ENCODE measurements at regions not wholly inside any gene's neighbourhood (a gene's known extent, or its start where the extent isn't known, plus 50 kb on each side); places are given as distances from the start of the nearest gene placed in this dataset.

DNA sequence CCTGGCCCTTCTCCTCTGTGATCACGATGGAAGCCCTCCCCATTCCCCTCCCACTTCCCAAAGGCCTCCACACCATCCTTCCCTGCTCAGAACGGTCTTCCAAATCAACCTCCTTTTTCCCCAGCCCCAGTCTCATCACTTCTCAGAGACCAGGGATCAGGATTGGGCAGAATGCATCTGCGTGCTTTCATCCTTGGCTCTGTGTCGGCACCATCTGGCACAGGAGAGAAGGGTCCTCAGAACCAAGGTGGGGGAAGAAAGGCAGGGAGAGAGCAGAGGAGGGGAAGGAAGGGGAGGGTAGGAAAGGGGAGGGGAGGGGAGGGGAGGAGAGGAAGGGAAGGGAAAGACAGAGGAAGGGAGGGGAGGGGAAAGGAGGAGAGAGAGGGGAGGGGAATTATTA is 52.4 kb upstream of the FICD start:
- DNase-seq (ENCODE audit: low read depth), result no peak

DNA sequence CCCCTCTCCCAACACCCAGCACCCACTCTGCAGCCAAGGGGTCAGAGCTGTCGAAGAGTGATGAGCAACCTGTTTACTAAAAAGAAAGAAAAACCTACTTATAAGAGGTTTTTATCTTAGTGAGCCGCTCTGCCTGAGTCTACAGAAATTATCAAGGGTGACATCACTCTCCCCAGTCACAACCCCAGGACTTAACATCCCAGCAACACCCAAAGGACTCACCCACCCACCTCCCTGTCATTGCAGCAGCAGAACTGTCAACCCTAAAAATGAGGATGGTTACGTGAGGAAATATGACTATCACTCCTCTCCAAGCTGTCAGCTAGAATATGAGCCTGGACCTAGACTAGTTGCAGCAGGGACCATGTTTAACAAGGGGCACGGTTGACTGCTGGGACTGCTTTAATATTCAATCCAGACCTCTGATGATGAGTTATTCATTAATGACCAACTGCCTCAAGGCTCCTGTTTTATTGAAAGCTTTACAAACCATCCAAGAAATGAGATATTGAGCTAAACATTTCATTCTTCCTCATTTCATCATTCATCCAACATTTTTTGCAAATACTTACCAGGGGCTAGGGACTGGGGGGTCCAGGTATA is 53.9 kb upstream of the FICD start:
- no peak for DNase-seq (ENCODE audit: low read depth)

DNA sequence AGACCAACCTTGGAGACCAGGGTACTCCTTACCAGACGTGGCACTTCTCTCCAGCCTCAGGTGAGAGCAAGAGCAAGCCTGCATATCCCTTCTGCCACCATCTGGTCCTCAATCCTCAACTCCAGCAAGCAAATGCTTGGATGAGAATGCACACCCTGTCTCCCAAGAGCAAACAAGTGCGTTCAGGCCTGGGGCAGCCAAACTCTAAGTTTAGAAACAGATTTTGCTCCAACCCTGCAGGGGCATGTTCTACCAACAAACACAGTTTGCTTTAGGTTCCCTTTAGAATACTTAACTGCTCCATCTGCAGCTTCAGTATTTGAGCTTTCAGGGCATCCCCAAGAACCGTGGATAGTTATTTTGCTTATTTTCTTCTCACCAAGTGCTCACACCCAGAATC is 55.9 kb upstream of the FICD start:
- no peak for DNase-seq (ENCODE audit: low read depth)

DNA sequence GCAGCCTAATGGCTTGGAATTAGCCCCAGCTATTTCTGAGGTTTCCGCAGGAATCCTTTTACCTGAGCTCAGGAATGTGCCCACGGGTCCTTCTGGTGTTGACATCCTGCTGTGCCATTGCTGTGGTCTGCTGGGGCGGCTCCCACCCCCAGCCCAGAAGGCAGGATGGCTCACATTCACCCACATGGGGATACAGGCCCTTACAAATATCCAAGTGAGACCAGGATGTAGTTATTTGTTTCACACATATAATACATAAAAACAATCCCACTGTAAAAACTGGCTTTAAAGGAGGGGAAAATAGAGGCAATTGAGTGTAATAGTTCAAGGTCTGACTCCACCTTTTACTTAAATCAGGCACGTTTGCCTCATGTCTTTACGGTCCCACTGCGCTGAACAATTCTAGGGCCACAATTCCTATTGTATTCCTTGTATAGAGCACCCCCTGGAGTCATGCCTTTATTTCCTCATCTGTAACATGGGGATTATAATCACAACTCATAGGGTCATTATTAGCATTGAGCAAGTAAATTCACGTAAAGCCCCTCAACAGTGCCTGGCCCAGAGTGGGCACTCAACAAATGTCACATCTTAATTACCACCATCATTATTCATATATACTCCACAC is 57.2 kb upstream of the FICD start:
- no peak for DNase-seq (ENCODE audit: low read depth)

DNA sequence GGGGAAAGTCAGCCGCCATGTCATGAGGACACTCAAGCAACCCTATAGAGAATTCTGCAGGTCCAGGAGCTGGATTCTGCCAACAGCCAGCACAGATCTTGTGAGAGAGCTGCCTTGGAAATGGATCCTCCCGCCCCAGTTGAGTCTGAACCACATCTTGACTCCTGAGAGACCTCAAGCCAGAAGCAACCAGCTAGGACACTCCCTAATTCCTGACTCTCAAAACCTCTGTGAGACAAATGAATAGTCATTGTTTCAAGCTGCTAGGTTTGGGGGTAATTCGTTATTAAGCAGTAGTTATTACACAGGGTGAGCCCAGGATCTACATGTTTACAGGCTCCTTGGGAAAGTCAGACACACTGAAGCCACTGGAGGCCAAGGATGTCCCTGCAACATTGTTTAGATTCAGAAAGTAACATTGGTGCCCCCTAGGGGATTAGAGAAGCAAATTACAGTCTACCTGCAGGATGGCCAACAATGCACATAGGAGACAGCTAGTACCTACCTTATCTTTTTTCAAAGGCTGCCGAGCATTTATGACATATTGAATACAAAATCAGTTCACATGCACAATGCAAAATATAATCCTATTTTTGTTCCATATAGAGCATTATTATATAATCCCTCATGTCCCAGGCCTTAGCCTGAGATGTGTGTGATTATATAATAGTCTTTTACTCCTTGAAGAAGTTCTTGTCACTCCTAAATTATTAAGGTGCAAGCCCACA is 57.9 kb upstream of the FICD start:
- peak; percentile 55 for DNase-seq (ENCODE audit: low read depth)

DNA sequence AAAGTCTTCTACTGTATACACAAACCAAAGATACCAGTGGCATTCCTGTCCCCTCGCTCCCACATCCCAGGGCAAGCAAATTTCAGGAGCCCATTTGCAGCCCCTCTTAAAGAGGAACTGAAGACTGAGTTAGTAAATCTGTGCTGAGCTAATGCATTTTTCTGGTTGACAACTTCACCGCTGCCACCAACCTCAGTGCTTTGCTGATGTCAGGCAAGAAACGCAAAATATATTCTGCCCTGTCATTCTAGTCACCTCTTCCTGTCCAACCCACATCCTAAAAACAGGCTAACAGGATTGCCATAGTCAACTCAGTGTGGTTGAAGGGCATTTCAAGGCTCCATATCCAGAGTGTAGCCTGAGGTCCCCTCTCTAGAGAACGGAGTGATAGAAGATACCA is 59.4 kb upstream of the FICD start:
- no peak for DNase-seq (ENCODE audit: low read depth)

DNA sequence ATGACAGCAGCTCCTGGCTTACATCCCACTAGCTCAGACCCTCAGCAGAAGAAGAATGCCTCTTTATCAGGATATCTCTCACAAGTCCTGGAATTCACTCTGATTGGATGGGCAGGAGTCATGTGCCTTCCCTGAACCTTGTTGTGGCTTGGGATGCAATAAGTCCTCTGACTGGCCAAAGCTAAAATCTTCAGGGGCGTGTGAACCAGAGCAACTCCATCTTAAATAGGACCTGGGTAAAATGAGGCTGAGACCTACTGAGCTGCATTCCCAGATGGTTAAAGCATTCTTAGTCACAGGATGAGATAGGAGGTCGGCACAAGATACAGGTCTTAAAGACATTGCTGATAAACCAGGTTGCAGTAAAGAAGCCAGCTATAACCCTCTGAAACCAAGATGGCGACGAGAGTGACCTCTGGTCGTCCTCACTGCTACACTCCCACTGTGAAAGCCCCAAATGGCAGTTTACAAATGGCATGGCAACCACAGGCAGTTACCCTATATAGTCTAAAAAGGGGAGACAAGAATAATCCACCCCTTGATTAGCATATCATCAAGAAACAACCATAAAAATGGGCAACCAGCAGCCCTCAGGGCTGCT is 60.4 kb upstream of the FICD start:
- DNase-seq (ENCODE audit: low read depth), result no peak

DNA sequence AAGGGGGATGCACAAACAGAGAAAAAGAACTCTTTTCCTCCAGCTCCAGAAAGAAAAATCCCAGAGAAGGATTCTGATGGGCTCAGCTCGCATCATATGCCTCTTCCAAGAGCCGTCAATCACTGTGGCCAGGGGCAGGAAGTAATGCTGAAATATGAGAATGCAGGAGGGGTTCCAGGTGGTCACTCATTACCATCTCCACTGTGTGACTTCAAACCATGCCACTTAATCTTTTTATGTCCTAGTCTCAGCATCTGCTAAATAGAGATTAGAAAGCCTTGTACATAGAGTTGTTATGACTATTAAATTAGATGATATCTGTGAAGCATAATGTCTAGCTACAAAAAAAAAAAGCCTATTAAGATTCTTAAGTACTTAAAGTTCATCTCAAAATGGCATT is 65.6 kb upstream of the FICD start:
- no peak for DNase-seq (ENCODE audit: low read depth)

DNA sequence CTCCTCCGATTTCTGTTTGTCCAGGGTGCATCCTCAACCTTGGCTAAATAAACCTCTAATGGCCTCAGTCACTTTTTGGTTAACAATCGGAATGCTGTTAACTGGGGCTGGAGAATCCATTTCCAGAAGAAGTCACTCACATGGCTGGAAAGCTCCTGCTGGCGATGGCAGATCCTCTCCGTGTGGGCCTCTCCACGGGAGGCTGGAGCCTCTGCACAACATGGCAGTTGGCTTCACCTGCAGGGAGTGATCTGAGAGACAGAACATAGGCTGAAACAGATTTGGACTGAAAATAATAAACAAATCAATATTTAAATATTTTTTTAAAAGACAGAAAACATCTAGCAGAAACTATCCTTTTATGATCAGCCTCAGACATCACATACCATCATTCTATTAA is 66.8 kb upstream of the FICD start:
- no peak for DNase-seq (ENCODE audit: low read depth)

DNA sequence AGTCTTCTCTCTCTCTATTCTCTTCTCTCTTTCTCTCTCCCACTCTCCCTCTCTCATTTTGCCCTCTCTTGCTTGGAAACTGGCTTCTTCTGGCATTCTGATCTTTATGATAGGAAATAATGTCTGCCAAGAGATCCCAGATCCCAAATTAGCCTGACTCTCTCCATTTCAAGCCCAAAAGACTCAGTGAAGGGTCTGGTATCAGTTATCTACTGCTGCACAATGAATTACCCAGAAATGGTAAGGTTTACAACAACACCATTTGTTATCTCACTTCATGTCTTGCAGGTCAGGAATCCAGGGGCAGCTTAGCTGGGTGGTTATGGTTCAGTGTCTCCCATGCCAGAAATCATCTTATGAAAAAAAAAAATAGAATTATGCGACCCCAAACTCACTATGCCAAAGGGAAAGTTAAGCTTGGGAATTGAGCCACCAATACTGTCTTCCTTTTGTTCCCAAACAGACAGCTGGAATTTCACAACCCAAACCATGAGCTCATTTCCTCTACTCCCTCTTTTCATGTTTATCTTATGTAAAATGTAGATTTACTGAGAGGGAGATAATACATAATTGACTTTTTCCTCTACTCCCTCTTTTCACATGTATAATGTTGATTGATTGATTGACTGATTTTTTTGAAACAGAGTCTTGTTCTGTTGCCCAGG is 67.8 kb upstream of the FICD start:
- peak; percentile 46 for DNase-seq (ENCODE audit: low read depth)

DNA sequence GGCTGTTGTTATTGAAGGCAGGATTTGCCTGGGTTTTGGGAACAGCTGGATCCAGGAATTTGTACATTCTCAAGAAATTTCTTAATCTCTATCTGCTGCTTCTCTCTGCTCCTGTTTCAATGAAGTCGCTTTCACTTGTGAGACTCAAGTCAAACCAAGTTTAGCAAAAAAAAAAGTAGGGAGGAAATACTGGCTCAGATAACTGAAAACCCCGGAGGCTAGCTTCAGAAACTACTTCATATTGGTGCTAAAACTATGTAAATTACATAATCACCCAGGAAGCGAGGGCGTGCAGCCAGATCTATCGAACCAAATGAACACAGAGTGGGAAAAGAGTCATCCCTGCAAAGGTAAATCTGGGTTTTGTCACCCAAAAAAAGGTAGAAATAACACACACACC is 68.3 kb upstream of the FICD start:
- DNase-seq (ENCODE audit: low read depth), result peak; percentile 49

DNA sequence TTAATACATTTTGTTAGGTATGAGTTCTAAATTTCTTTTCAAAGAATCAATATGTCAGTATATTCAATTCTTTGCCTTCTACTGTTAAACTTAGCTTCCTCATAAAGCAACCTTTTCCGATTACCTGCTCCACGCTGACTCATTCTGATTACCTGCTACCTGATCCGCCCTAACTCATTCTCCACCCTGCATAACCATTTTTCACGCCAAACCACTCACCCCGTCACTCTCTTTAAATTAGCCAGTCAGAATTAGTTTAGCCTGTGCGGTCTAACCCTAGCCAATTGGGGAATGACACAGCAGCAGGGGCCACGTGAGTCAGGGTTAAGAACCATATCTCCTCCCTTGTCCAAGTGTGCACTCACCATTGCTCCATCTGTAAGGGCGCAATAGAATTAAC is 72.2 kb upstream of the FICD start:
- no peak for DNase-seq (ENCODE audit: low read depth)

DNA sequence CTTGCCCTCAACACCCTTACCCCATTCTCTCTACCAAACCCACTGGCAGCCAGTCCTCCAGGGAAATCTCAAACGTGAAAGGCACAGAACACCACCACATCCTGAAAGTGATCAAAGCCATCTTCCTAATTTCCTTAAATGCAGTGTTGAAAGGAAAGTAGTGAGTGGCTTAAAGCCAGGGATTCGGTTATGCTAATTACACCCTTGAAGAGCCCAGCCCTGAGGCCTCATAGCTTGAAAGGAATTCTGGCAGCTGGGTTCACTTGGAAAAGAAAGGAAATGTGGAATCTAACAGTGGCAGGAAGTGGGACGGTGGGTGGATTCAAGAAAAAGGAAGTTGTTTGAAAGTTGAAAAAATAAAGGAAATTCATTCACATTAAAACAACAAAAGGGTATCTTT is 73.0 kb upstream of the FICD start:
- no peak for DNase-seq (ENCODE audit: low read depth)

DNA sequence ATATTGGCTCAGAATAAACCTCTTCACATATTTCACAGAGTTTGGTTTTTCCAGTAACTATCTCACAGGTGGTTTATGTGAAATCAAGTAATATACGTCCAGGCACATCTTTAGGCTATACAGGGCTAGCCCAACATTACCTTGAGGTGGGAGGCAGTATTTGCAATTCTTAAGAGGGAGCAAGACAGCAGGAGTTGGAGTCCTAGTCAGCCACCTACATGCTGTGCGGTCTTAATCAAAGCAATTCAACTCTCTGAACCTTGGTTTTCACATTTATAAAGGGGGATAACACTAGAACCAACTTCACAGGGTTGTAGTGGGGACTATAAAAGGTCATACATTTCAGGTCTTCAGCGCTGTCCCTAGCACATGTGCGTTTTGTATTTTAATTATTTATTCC is 73.5 kb upstream of the FICD start:
- no peak for DNase-seq (ENCODE audit: low read depth)

DNA sequence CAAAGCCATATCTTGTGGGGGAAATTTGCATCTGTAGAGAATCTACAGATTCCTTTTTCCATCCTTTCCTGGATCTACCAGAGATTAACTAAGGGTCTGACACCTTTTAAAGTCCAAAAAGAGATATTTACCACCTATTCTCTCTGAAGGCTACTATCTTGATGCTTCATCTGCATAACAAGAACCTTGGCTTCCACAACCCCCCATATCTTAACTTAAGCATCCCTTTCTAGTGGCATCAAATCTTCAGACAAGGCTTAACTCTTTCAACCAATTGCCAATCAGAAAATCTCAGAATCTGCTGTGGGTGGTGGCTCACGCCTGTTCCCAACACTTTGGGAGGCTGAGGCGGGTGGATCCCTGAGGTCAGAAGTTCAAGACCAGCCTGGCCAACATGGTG is 74.3 kb upstream of the FICD start:
- DNase-seq (ENCODE audit: low read depth), result no peak

DNA sequence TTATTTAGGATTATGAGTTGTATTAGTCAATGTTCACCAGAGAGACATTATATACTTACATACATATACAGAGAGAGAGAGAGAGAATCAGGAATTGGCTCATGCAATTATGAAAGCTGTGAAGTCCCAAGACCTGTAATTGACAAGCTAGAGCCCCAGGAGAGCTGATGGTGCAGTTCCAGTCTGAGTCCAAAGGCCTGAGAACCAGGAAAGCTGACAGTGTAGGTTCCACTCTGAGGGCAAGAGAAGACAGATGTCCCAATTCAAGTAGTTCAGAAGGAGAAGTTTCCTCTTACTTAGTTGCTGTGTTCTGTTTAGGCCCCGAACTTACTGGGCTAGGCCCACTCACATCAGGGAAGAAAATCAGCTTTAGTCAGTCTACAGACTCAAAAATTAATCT is 76.4 kb upstream of the FICD start:
- no peak for DNase-seq (ENCODE audit: low read depth)

DNA sequence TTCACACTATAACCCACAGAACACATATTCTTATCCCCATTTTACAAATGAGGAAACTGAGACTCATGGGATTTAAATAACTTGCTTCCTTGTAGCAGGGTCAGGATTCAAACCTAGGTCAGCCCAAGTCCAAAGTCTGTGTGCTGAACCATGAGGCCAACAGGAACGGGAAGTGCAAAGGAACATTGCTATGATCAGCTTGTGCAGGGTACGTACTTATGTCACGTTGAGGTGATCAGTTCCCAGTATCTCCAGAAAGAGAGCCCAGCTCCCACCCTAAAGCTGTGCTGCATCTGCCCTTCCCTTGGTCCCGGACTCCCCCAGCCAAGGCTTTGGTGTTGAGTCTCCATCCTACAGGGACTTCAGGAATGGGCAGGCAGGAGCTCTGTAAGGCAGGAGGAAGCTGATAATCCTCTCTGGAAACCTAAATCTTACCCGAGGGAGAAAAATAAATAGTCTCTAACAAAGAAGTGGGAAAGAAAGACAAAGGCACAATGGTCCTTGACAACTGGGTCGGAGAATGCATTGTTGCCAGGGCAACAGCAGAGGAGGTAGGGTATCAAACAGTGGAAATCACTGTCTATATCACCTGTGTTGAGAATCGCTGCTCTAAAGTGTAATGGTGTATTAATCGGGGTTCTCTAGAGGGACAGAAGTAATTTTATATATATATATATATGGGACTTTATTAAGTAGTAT is 82.5 kb upstream of the FICD start:
- DNase-seq (ENCODE audit: low read depth), result no peak

DNA sequence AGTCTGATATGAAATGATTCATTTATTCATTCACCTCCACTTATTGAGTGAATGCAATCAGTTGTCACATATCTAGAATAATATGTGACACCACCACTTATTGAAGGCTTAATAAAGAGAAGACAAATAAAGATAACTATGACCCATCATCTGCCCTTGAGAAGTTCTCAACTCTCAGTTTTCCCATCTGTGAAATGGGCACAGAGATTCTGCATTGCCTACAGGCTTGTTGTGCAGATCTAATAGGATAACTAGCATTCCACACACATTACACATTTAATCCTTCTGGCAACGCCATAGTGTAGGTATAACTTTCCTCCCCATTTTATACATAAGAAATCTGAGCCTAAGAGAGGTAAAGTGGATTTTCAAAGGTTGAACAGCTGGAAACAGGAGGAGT is 84.2 kb upstream of the FICD start:
- no peak for DNase-seq (ENCODE audit: low read depth)

DNA sequence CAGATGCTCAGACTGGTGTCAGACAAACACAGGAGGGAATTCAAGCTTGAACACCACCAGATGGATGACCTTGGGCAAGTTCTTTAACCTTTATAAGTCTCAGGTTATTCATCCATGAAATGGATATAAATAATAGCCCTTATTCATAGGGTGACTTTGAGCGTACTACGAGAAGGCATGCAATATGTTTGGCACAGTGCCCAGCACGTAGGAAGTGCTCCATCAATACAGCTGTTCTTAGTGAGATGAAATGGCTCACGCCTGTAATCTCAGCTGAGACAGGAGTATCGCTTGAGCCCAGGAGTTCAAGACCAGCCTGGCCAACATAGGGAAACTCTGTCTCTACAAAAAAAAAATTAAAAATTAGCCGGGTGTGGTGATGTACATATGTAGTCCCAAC is 84.8 kb upstream of the FICD start:
- DNase-seq (ENCODE audit: low read depth), result peak; percentile 25

DNA sequence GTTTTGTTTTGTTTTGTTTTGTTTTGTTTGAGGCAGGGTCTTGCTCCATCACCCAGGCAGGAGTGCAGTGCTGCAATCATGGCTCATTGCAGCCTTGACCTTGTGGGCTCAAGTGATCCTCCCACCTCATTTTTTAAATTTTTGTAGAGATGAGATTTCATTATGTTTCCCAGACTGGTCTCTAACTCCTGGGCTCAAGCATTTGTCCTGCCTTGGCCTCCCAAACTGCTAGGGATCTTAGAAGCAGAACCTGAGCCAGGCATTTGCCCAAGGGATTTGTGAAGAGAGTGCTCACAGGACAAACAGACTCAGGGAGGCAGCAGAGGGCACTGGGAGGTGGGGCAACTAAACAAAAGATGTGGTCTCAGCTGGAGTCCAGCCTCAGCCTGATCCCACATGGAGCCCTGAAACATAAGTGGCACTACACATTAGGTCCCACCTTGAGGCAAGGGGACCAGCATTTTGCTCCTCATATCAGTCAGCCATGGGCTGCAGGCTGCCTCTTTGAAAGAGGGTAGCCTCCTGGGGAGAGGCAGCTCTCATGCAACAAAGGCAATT is 86.2 kb upstream of the CMKLR1 start:
- no peak for DNase-seq (ENCODE audit: low read depth)

DNA sequence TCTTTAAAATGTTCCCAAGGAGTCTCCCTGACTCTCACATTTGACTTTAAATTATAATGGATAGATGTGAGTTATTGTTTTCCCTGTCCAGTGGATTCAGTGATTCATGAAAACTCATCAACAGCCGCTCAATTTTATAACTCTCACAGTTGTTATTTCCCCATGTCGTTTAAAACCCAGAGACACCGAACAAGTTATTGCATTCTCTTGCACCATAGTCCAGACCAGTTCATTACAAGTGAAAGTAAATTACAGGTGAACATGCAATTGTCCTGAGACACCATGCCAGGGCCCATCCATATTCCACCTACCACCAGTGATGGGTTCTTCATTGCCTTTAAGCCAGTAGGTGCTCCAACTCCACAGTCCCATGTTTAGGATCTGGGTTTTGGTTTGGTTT is 85.7 kb upstream of the CMKLR1 start:
- DNase-seq (ENCODE audit: low read depth), result no peak

DNA sequence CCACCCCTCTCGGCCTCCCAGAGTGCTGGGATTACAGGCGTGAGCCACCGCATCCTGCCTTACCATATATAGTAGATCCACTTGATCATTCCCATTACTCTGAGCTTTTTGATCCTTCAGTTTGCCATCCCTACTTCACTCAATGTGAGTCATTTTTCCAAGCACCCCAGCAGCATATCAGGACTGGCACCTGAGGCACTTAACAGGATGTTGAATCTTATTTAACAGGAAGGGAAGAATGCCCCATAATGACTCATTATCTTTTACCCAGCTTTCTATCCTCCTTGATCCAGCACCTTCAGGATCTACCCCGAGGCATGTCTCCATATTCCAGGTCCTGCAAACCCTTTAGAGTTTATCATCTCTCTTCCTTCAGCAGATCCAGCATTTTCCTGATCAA is 84.9 kb upstream of the CMKLR1 start:
- DNase-seq (ENCODE audit: low read depth), result no peak
